NCI-H1105 treated with DMSO at 0.1 percent for 48 hours (cell line): ENCODE measurements at regions not wholly inside any gene's neighbourhood (a gene's known extent, or its start where the extent isn't known, plus 50 kb on each side); places are given as distances from the start of the nearest gene placed in this dataset.
"Not testable (repeated sequence)": the region's sequence is repeated elsewhere in the genome, so short reads cannot be mapped to it uniquely, and the experiment has no call there.

ENCODE experiments used
- DNase-seq: peaks from one replicate; lab custom pipeline; 2025; lab: John Stamatoyannopoulos, UW

DNA sequence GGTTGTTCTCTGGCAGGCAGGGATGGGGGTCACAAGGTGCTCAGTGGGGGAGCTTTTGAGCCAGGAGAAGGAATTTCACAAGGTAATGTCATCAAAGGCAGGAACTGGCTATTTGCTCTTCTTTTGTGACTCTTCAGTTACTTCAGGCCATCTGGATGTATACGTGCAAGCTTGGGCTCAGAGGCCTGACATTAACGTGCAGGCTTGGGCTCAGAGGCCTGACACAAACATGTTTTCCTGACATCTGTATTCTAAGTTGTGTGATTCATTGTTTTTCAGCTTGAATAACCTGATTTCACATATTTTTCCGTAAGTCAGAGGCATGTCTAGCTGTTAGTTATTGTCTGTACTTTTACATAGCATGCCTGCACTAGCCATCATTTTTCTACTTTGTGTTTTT is 118.2 kb upstream of the FOLH1 start:
- DNase-seq = not testable (repeated sequence)

DNA sequence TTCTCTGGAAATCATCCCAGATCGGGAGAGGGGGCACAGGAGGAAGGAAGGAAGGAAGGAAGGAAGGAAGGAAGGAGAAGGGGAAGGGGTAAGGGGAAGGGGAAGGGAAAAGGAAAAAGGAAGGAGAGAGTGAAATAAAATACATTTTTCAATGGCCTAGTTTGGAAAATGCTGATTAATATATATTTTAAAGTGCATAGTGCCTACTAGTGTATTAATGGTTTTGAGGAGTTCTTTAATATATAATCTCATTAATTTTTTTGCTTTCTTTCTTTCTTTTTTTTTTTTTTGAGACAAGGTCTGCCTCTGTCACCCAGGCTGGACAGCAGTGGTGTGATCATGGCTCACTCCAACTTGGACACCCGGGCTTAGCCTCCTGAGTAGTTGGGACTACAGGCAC is 107.8 kb upstream of the FOLH1 start:
- DNase-seq = no peak

DNA sequence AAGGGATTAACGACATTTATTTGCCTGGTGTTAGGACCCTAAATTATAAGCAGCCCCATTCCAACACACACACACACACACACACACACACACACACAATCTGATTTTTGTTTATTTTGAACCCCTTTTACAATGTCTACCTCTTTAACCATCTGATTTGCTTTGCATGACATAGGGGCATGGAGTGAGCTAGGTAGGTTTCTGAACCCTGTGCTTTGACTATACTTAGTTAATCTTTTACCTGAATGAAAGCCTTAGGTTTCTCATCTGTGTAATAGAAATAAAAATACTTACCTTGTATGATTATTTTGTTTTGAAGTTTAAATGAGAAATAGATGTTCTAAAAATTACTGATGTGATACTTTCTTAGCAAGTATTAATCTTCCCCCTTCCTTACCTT is 94.7 kb upstream of the FOLH1 start:
- DNase-seq = no peak

DNA sequence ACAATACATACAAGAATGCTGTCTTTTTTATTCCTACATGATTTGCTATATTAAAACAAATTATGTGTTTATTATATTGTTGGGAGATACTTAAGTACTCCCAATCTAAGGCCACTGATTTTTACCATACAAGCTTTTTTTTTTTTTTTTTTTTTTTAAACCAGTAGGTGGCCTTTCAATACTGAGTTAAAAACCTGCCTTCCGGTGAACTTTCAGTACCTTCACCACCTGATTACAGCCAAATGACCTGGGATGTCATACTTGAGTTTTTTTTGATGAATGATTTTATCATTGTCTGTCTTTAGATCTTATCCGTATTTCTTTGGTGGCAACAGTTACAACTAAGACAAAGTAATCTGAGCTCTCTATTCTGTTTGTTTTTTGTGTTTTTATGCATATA is 94.0 kb upstream of the FOLH1 start:
- DNase-seq = no peak

DNA sequence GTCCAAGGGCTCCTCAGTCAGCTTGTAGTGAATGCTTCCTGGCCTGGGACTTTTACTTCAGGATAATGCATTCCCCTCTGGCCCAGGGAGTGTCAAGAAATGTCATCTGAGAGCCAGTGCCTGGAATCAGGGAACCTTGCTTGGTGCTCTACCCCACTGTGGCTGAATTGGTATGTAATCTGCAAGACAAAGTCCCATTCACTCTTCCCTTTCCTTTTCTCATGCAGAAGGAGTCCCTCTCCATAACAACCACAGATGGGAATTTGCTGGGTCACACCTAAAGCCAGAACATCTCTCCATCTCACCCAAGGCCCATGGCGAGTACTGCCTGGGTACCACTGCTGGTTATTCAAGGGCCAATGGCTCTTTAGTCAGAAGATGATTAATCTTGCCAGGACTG is 89.6 kb upstream of the FOLH1 start:
- DNase-seq = not testable (repeated sequence)

DNA sequence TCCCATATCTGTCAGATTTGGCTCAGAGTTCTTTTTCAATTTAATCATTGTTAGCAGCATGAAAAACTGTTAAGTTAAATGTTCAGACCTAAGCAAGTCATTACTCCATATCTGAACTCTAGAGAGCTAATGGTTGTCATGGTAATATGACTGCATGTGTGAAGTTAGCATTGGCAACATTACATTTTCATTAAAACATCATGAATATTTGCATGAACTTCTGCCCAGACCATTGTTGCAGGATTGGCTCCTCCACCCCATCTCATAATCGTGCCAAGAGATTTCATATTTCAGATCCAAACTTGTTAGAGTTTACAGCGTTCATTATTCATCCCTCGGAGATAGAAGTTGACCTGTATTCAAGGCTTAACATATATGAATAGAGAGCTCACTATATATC is 75.5 kb upstream of the FOLH1 start:
- DNase-seq = not testable (repeated sequence)

DNA sequence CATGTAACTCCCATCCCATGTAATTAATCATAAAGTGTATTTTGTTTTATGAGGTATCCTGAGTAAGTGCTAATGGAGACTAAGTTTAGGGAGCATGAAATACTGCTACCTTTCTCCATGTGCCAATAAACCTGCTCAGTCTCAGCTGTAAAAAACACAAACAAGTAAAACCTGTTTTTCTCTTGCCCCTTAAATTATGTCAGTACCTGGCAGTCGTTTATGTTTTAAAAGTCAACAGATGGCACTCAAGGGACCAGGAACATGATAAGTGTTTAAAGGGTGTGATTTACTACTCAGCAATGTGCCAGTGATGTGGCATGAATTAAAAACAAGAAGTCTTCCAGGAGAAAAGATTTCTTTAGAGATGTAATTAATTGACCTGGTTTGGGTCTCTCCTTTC is 74.9 kb upstream of the FOLH1 start:
- DNase-seq = peak; percentile 55

DNA sequence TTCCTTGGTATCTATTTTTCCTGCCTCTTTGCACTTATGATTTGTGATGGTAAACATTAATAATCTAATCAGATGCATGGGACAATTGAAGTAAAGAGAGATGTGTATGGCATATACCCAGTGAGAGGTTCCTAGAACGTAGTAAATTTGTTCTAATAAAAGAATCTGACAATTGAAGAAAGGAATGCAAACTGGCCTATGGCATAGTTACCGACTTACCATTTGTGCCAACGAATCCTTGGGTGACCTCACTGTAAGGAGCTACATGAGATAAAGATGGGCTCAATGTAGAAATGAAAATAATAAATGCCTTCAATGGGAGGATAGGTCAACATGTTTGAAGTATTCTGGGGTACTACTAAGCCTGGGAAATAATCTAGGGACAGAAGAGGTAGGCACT is 73.7 kb upstream of the FOLH1 start:
- DNase-seq = not testable (repeated sequence)

DNA sequence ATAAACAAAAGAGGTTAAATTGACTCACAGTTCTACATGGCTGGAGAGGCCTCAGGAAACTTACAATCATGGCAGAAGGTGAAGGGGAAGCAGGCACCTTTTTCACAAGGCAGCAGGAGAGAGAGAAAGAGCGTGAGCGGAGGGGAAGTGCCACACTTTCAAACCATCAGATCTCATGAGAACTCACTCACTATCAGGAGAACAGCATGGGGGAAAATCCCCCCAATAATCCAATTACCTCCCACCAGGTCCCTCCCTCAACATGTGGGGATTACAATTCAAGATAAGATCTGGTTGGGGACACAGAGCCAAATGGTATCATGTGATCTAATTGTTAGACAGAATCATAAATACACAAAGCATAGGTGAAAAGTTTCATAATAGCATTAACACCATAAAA is 69.5 kb upstream of the FOLH1 start:
- DNase-seq = not testable (repeated sequence)
